Right atrium auricular region (tissue), 2 donors: ENCODE measurements at regions not wholly inside any gene's neighbourhood (a gene's known extent, or its start where the extent isn't known, plus 50 kb on each side); places are given as distances from the start of the nearest gene placed in this dataset.

ENCODE experiments used
- DNase-seq: peaks from one replicate; pipeline ENCODE4 v3.0.0-alpha.2; 2019; ENCODE audit warnings: low spot score
- H3K27ac ChIP-seq, 2 donors: fragments of 200-600 bp; sonication (generic); 1 replicate in 1 of 2; 2 replicates in 1 of 2; pipeline ENCODE4 v1.5.1; 2016 to 2019
- H3K27me3 ChIP-seq, 2 donors: fragments of 200-600 bp; sonication (generic); one replicate each; pipeline versions ENCODE4 v1.5.1 to v1.6.0; 2017 to 2019
- H3K36me3 ChIP-seq: fragments of 200-600 bp; sonication (generic); one replicate; pipeline ENCODE4 v1.5.1; 2016
- H3K4me1 ChIP-seq, 2 donors: fragments of 200-600 bp; sonication (generic); one replicate each; pipeline versions ENCODE4 v1.5.1 to v1.6.0; 2017 to 2019
- H3K4me3 ChIP-seq, 2 donors: fragments of 200-600 bp; sonication (generic); 1 replicate in 1 of 2; 2 replicates in 1 of 2; pipeline ENCODE4 v1.5.1; 2017 to 2019; ENCODE audit warnings: mild to moderate bottlenecking in 1 of 2, moderate library complexity in 1 of 2
- H3K9me3 ChIP-seq, 2 donors: fragments of 200-600 bp; sonication (generic); one replicate each; pipeline ENCODE4 v1.5.1; 2019
- TF ChIP-seq, protein P1 (sequence below), 2 donors: fragments of 200-600 bp; sonication (generic); IDR thresholded peaks; one replicate each; pipeline ENCODE4 v1.5.1; 2019; ENCODE audit warnings: antibody characterized with exemption in 2 of 2

DNA sequence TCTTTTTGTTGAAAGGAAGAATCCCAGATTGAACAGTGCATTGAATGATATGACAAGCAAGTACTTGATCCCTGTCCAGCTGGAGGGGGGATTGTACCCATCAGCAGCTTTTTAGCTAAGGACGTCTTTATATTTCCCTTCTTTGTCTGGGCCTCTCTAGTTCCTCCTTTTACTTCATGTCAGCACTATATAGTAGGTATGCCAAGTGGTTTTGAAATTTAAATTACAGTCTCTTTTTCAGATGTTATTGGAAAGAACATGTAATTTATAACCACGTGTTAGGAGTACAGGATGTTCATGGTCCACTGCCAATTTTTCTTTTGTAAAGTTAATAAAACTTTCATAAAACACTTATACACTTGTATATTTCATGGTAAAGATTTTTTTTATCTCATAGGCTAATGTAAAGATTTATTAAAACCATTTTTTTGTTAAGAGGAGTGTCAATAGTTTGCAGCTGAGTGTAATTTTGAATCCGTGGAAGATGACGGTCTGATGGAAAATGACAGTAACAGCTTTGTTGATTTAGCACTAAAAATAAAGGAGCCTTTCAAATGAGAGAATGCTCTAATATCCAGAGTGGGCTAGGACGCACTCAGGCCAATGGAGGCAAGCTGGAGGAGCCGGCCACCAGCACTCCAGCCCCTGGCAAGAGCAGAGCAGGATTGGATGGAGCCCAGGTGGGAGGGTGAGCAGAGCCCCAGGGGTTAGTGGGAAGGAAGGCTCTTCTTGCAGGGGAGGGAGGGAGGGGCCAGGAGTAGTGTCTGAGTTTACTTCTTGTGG lies 488.3 kb downstream of the INSC start:
- no peak for DNase-seq
- Histone ChIP-seq H3K27ac (no peak overlapping the region), H3K27me3 (no peaks in the 10 kb centered on the region), H3K4me1 (peaks cover 0 to 36% of the 10 kb centered on the region in 2 donors), H3K36me3 (no peaks in the 10 kb centered on the region), H3K4me3 (no peak overlapping the region), H3K9me3 (no peaks in the 10 kb centered on the region)
- TF ChIP-seq, protein P1, sequence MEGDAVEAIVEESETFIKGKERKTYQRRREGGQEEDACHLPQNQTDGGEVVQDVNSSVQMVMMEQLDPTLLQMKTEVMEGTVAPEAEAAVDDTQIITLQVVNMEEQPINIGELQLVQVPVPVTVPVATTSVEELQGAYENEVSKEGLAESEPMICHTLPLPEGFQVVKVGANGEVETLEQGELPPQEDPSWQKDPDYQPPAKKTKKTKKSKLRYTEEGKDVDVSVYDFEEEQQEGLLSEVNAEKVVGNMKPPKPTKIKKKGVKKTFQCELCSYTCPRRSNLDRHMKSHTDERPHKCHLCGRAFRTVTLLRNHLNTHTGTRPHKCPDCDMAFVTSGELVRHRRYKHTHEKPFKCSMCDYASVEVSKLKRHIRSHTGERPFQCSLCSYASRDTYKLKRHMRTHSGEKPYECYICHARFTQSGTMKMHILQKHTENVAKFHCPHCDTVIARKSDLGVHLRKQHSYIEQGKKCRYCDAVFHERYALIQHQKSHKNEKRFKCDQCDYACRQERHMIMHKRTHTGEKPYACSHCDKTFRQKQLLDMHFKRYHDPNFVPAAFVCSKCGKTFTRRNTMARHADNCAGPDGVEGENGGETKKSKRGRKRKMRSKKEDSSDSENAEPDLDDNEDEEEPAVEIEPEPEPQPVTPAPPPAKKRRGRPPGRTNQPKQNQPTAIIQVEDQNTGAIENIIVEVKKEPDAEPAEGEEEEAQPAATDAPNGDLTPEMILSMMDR (IDR thresholded peaks at IDR 0.05) = no peak

GRCh38 chr11:15605094-15605493 lies 490.4 kb downstream of the INSC start:
- TF ChIP-seq, protein P1 (IDR thresholded peaks at IDR 0.05) = no peak
- H3K4me1 ChIP-seq = peaks cover 0 to 36% of the 10 kb centered on the region in 2 donors
- no peak overlapping the region for H3K27ac ChIP-seq
- no peak overlapping the region for H3K4me3 ChIP-seq
- H3K27me3 ChIP-seq = no peaks in the 10 kb centered on the region
- H3K9me3 ChIP-seq = no peaks in the 10 kb centered on the region
- H3K36me3 ChIP-seq = no peaks in the 10 kb centered on the region
- DNase-seq = no peak

GRCh38 chr11:15607361-15608036 lies 492.8 kb downstream of the INSC start:
- Histone ChIP-seq H3K36me3 (no peaks in the 10 kb centered on the region), H3K4me1 (peaks cover 0 to 30% of the 10 kb centered on the region in 2 donors), H3K27ac (no peak overlapping the region), H3K4me3 (no peak overlapping the region), H3K9me3 (no peaks in the 10 kb centered on the region), H3K27me3 (no peaks in the 10 kb centered on the region)
- DNase-seq = no peak
- TF ChIP-seq, protein P1 (IDR thresholded peaks at IDR 0.05) = no peak

- DNase-seq = no peak
- H3K36me3 ChIP-seq = no peaks in the 10 kb centered on the region
- no peak overlapping the region for H3K4me3 ChIP-seq
- peaks cover 0 to 31% of the 10 kb centered on the region in 2 donors for H3K4me1 ChIP-seq
- no peaks in the 10 kb centered on the region for H3K9me3 ChIP-seq
- no peak overlapping the region for H3K27ac ChIP-seq
- TF ChIP-seq, protein P1 (IDR thresholded peaks at IDR 0.05) = no peak
- no peaks in the 10 kb centered on the region for H3K27me3 ChIP-seq
Measured at GRCh38 chr11:15609445-15609844, 494.7 kb downstream of the INSC start.

GRCh38 chr11:15610881-15611280 lies 496.2 kb downstream of the INSC start:
- TF ChIP-seq, protein P1 (IDR thresholded peaks at IDR 0.05) = no peak
- Histone ChIP-seq H3K4me3 (no peak overlapping the region), H3K36me3 (no peaks in the 10 kb centered on the region), H3K4me1 (peaks cover 0 to 18% of the 10 kb centered on the region in 2 donors), H3K27me3 (no peaks in the 10 kb centered on the region), H3K27ac (no peak overlapping the region), H3K9me3 (no peaks in the 10 kb centered on the region)
- no peak for DNase-seq
